ENCODE measurements at regions not wholly inside any gene's neighbourhood (a gene's known extent, or its start where the extent isn't known, plus 50 kb on each side); places are given as distances from the start of the nearest gene placed in this dataset.

DNA sequence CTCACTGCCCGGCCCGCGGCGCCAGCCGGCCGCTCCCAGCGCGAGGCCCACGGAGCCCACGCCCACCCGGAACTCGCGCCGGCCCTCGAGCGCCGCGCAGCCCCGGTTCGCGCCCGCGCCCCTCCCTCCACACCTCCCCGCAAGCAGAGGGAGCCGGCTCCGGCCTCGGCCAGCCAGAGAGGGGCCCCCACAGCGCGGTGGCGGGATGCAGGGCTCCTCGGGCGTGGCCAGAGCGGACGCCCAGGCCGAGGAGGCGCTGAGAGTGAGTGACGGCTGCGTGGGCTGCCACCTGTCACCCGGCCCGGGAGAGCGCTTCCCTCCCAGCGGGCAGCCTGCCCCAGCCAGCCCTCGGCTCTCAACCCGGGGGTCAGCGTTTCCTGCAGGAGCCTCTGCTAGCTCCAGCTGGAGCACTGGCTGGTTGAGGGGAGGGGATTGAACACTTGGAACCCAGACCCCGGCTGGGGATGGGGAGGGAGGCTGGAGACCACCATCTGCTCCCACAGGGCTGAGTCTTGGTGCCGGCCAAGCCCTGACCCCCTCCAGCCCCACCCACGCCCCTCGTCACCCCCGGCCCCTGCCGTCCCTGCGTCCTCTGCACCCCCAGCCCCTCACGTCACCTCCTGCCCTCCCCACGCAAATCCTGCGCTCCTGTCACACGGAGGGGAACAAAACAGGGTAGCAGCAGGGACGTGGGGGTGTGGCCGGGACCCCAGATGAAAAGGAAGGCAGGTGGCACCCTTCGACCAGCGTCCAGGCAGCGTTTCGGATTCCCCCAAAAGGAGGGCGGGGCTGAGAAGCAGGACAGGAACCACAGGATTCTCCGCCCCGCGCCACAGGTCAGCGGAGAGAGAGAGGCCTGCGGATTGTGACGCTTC, 157.0 kb downstream of the BRD1 start:
- TF ChIP-seq, protein P1, sequence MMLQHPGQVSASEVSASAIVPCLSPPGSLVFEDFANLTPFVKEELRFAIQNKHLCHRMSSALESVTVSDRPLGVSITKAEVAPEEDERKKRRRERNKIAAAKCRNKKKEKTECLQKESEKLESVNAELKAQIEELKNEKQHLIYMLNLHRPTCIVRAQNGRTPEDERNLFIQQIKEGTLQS (IDR thresholded peaks at IDR 0.05) = no peak
- TF ChIP-seq JUND (IDR thresholded peaks at IDR 0.05) = no peak
